ENCODE measurements at regions not wholly inside any gene's neighbourhood (a gene's known extent, or its start where the extent isn't known, plus 50 kb on each side); places are given as distances from the start of the nearest gene placed in this dataset.

- intact Hi-C loops (cut with micrococcal nuclease) = no loop called here
- DNase-seq = no peak
- TF ChIP-seq CTCF (IDR thresholded peaks at IDR 0.05; ENCODE audit: borderline replicate concordance) = no peak
- Histone ChIP-seq H3K27me3 (ENCODE audit: low read depth) (peaks cover 52% of the 10 kb centered on the region), H3K27ac (replicated peaks) (no peak overlapping the region), H3K4me1 (no peaks in the 10 kb centered on the region), H3K36me3 (no peaks in the 10 kb centered on the region), H3K4me3 (no peak overlapping the region), H3K9me3 (replicated peaks) (no peaks in the 10 kb centered on the region)
These were observed 100.9 kb downstream of the MRPL36 start for GRCh38 chr5:1698589-1699316.

- Histone ChIP-seq H3K27ac (replicated peaks) (no peak overlapping the region), H3K36me3 (no peaks in the 10 kb centered on the region), H3K9me3 (replicated peaks) (peaks cover 18% of the 10 kb centered on the region), H3K4me1 (no peaks in the 10 kb centered on the region), H3K4me3 (no peak overlapping the region), H3K27me3 (ENCODE audit: low read depth) (peaks cover 28% of the 10 kb centered on the region)
- intact Hi-C loops (cut with micrococcal nuclease) = no loop called here
- no peak for DNase-seq
- TF ChIP-seq CTCF (IDR thresholded peaks at IDR 0.05; ENCODE audit: borderline replicate concordance) = no peak
These were observed 107.3 kb downstream of the MRPL36 start for GRCh38 chr5:1692381-1692780.

- no peak for DNase-seq
These were observed 112.2 kb downstream of the MRPL36 start for GRCh38 chr5:1687301-1687970.

GRCh38 chr5:1686016-1686802 lies 113.4 kb downstream of the MRPL36 start:
- peaks cover 18% of the 10 kb centered on the region for H3K9me3 ChIP-seq (replicated peaks)
- no peaks in the 10 kb centered on the region for H3K36me3 ChIP-seq
- no peak for TF ChIP-seq CTCF (IDR thresholded peaks at IDR 0.05; ENCODE audit: borderline replicate concordance)
- intact Hi-C loops (cut with micrococcal nuclease) = no loop called here
- no peaks in the 10 kb centered on the region for H3K4me1 ChIP-seq
- peaks cover 51% of the 10 kb centered on the region for H3K27me3 ChIP-seq (ENCODE audit: low read depth)
- no peak overlapping the region for H3K27ac ChIP-seq (replicated peaks)
- no peak overlapping the region for H3K4me3 ChIP-seq
- no peak for DNase-seq

More at GRCh38 chr5:1687301-1687970, 112.2 kb downstream of the MRPL36 start:
- no peak overlapping the region for H3K27ac ChIP-seq (replicated peaks)
- peaks cover 51% of the 10 kb centered on the region for H3K27me3 ChIP-seq (ENCODE audit: low read depth)
- H3K4me3 ChIP-seq = no peak overlapping the region
- intact Hi-C loops (cut with micrococcal nuclease) = no loop called here
- H3K9me3 ChIP-seq (replicated peaks) = peaks cover 18% of the 10 kb centered on the region
- H3K4me1 ChIP-seq = no peaks in the 10 kb centered on the region
- TF ChIP-seq CTCF (IDR thresholded peaks at IDR 0.05; ENCODE audit: borderline replicate concordance) = no peak
- H3K36me3 ChIP-seq = no peaks in the 10 kb centered on the region

- no peak overlapping the region for H3K4me3 ChIP-seq
- no peaks in the 10 kb centered on the region for H3K4me1 ChIP-seq
- intact Hi-C loops (cut with micrococcal nuclease) = no loop called here
- H3K36me3 ChIP-seq = no peaks in the 10 kb centered on the region
- no peak for DNase-seq
- peaks cover 53% of the 10 kb centered on the region for H3K27me3 ChIP-seq (ENCODE audit: low read depth)
- no peak for TF ChIP-seq CTCF (IDR thresholded peaks at IDR 0.05; ENCODE audit: borderline replicate concordance)
- peaks cover 16% of the 10 kb centered on the region for H3K9me3 ChIP-seq (replicated peaks)
- H3K27ac ChIP-seq (replicated peaks) = no peak overlapping the region
These were observed 114.6 kb downstream of the MRPL36 start for GRCh38 chr5:1685066-1685465.
